ENCODE measurements at regions not wholly inside any gene's neighbourhood (a gene's known extent, or its start where the extent isn't known, plus 50 kb on each side); places are given as distances from the start of the nearest gene placed in this dataset.

DNA sequence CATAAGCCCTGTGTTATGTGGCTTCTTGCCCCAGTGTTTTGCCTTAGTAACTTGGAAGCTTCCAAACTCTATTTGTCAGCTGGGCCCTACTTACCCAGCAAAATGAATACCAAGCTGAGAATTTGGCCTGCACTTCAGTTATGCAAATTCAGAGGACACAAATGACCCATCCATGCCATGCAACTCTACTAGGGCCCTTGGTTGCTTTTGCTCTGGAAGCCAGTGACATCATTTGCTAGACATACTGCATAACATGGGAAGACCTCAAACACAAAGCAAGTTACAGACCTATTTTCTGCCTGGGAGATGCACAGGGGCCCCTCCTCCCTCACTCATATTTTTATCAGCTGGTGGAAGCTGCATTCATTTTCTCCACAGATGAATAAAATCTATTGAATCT is 90.2 kb upstream of the PPM1H start:
- no peak; the same call in 1 of the 2 replicates for ATAC-seq
- CTCF ChIA-PET = interaction anchor here (1.1 to 2.0 kb wide), 2 partner anchors 44 to 127 kb away, joined by 3 to 12 read pairs; no protein-coding TSS in a partner anchor

DNA sequence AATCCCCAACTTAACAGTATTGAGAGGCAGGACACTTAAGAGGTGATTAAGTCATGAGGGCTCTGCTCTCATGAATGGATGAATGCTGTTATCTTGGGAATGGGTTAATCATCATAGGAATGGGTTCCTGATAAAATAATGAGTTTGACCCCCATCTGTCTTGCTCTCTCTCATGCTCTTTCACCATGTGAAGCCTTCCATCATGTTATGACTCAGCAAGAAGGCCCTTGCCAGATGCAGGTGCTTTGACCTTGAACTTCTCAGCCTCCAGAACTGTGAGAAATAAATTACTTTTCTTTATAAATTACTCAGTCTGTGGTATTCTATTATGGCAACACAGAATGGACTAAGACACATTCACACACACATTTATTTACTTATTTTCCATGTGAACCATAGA is 89.0 kb upstream of the PPM1H start:
- TF ChIP-seq JAZF1 (CRISPR knock-in tag; IDR thresholded peaks at IDR 0.05) (no peak), NFE2L1 (CRISPR knock-in tag; IDR thresholded peaks at IDR 0.05) (no peak), SP1 (CRISPR knock-in tag; conservative IDR thresholded peaks at IDR 0.05) (no peak), MYBL2 (CRISPR knock-in tag; IDR thresholded peaks at IDR 0.05) (no peak), NR2C2 (CRISPR knock-in tag; IDR thresholded peaks at IDR 0.05) (no peak), ELF4 (CRISPR knock-in tag; IDR thresholded peaks at IDR 0.05; ENCODE audit: low read depth) (no peak), ZNF138 (CRISPR knock-in tag; conservative IDR thresholded peaks at IDR 0.05) (no peak), FOXP1 (CRISPR knock-in tag; IDR thresholded peaks at IDR 0.05; ENCODE audit: borderline replicate concordance) (no peak), ZNF232 (CRISPR knock-in tag; IDR thresholded peaks at IDR 0.05) (no peak), ZBTB21 (CRISPR knock-in tag; IDR thresholded peaks at IDR 0.05; ENCODE audit: borderline replicate concordance) (no peak), ZNF263 (CRISPR knock-in tag; IDR thresholded peaks at IDR 0.05; ENCODE audit: low read depth) (no peak)
- TF ChIP-seq, protein P1, sequence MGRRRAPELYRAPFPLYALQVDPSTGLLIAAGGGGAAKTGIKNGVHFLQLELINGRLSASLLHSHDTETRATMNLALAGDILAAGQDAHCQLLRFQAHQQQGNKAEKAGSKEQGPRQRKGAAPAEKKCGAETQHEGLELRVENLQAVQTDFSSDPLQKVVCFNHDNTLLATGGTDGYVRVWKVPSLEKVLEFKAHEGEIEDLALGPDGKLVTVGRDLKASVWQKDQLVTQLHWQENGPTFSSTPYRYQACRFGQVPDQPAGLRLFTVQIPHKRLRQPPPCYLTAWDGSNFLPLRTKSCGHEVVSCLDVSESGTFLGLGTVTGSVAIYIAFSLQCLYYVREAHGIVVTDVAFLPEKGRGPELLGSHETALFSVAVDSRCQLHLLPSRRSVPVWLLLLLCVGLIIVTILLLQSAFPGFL (CRISPR knock-in tag; IDR thresholded peaks at IDR 0.05; ENCODE audit: borderline replicate concordance) = no peak
- TF ChIP-seq, protein P2, sequence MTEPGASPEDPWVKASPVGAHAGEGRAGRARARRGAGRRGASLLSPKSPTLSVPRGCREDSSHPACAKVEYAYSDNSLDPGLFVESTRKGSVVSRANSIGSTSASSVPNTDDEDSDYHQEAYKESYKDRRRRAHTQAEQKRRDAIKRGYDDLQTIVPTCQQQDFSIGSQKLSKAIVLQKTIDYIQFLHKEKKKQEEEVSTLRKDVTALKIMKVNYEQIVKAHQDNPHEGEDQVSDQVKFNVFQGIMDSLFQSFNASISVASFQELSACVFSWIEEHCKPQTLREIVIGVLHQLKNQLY (CRISPR knock-in tag; IDR thresholded peaks at IDR 0.05) = no peak
- TF ChIP-seq, protein P3, sequence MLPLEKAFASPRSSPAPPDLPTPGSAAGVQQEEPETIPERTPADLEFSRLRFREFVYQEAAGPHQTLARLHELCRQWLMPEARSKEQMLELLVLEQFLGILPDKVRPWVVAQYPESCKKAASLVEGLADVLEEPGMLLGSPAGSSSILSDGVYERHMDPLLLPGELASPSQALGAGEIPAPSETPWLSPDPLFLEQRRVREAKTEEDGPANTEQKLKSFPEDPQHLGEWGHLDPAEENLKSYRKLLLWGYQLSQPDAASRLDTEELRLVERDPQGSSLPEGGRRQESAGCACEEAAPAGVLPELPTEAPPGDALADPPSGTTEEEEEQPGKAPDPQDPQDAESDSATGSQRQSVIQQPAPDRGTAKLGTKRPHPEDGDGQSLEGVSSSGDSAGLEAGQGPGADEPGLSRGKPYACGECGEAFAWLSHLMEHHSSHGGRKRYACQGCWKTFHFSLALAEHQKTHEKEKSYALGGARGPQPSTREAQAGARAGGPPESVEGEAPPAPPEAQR (CRISPR knock-in tag; IDR thresholded peaks at IDR 0.05) = no peak
- TF ChIP-seq, protein P4, sequence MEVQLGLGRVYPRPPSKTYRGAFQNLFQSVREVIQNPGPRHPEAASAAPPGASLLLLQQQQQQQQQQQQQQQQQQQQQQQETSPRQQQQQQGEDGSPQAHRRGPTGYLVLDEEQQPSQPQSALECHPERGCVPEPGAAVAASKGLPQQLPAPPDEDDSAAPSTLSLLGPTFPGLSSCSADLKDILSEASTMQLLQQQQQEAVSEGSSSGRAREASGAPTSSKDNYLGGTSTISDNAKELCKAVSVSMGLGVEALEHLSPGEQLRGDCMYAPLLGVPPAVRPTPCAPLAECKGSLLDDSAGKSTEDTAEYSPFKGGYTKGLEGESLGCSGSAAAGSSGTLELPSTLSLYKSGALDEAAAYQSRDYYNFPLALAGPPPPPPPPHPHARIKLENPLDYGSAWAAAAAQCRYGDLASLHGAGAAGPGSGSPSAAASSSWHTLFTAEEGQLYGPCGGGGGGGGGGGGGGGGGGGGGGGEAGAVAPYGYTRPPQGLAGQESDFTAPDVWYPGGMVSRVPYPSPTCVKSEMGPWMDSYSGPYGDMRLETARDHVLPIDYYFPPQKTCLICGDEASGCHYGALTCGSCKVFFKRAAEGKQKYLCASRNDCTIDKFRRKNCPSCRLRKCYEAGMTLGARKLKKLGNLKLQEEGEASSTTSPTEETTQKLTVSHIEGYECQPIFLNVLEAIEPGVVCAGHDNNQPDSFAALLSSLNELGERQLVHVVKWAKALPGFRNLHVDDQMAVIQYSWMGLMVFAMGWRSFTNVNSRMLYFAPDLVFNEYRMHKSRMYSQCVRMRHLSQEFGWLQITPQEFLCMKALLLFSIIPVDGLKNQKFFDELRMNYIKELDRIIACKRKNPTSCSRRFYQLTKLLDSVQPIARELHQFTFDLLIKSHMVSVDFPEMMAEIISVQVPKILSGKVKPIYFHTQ (CRISPR knock-in tag; IDR thresholded peaks at IDR 0.05) = no peak
- ChIA-PET POLR2A (no interaction called here), CTCF (interaction anchor here (0.6 to 2.0 kb wide), 3 partner anchors 25 to 89 kb away, joined by 3 to 12 read pairs (median 4); partner anchors contain the start of gene PPM1H)
- Mint-ChIP-seq H3K27me3 (ENCODE audit: low read depth) (no peaks in the 10 kb centered on the region), H3K9me3 (peaks cover 7% of the 10 kb centered on the region; the same call in 1 of the 2 replicates), H3K36me3 (no peaks in the 10 kb centered on the region), H3K4me3 (no peak overlapping the region), H3K27ac (no peak overlapping the region), H3K4me1 (peaks cover 74% of the 10 kb centered on the region)
- no peak for ATAC-seq
- DNase-seq (ENCODE audit: low spot score) = no peak

More for the DNA sequence above, 90.2 kb upstream of the PPM1H start:
- Mint-ChIP-seq H3K4me3 (no peak overlapping the region), H3K4me1 (peaks cover 65% of the 10 kb centered on the region), H3K27ac (no peak overlapping the region; the same call in 1 of the 2 replicates), H3K9me3 (peaks cover 14% of the 10 kb centered on the region), H3K36me3 (no peaks in the 10 kb centered on the region), H3K27me3 (ENCODE audit: low read depth) (no peaks in the 10 kb centered on the region)
- TF ChIP-seq, protein P5, sequence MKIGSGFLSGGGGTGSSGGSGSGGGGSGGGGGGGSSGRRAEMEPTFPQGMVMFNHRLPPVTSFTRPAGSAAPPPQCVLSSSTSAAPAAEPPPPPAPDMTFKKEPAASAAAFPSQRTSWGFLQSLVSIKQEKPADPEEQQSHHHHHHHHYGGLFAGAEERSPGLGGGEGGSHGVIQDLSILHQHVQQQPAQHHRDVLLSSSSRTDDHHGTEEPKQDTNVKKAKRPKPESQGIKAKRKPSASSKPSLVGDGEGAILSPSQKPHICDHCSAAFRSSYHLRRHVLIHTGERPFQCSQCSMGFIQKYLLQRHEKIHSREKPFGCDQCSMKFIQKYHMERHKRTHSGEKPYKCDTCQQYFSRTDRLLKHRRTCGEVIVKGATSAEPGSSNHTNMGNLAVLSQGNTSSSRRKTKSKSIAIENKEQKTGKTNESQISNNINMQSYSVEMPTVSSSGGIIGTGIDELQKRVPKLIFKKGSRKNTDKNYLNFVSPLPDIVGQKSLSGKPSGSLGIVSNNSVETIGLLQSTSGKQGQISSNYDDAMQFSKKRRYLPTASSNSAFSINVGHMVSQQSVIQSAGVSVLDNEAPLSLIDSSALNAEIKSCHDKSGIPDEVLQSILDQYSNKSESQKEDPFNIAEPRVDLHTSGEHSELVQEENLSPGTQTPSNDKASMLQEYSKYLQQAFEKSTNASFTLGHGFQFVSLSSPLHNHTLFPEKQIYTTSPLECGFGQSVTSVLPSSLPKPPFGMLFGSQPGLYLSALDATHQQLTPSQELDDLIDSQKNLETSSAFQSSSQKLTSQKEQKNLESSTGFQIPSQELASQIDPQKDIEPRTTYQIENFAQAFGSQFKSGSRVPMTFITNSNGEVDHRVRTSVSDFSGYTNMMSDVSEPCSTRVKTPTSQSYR (CRISPR knock-in tag; IDR thresholded peaks at IDR 0.05) = no peak
- no peak for TF ChIP-seq ESRRA (CRISPR knock-in tag; IDR thresholded peaks at IDR 0.05; ENCODE audit: borderline replicate concordance)
- TF ChIP-seq ZNF423 (CRISPR knock-in tag; IDR thresholded peaks at IDR 0.05) = no peak
- TF ChIP-seq, protein P6, sequence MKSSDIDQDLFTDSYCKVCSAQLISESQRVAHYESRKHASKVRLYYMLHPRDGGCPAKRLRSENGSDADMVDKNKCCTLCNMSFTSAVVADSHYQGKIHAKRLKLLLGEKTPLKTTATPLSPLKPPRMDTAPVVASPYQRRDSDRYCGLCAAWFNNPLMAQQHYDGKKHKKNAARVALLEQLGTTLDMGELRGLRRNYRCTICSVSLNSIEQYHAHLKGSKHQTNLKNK (CRISPR knock-in tag; IDR thresholded peaks at IDR 0.05) = no peak
- TF ChIP-seq, protein P7, sequence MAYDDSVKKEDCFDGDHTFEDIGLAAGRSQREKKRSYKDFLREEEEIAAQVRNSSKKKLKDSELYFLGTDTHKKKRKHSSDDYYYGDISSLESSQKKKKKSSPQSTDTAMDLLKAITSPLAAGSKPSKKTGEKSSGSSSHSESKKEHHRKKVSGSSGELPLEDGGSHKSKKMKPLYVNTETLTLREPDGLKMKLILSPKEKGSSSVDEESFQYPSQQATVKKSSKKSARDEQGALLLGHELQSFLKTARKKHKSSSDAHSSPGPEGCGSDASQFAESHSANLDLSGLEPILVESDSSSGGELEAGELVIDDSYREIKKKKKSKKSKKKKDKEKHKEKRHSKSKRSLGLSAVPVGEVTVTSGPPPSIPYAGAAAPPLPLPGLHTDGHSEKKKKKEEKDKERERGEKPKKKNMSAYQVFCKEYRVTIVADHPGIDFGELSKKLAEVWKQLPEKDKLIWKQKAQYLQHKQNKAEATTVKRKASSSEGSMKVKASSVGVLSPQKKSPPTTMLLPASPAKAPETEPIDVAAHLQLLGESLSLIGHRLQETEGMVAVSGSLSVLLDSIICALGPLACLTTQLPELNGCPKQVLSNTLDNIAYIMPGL (CRISPR knock-in tag; IDR thresholded peaks at IDR 0.05) = no peak
- no peak for TF ChIP-seq ELF4 (CRISPR knock-in tag; IDR thresholded peaks at IDR 0.05; ENCODE audit: low read depth)
- TF ChIP-seq CBFB (CRISPR knock-in tag; IDR thresholded peaks at IDR 0.05; ENCODE audit: low read depth) = no peak
- POLR2A ChIA-PET = no interaction called here
- no peak for DNase-seq (ENCODE audit: low spot score)
